ENCODE measurements at regions not wholly inside any gene's neighbourhood (a gene's known extent, or its start where the extent isn't known, plus 50 kb on each side); places are given as distances from the start of the nearest gene placed in this dataset.

GRCh38 chr9:7944572-7944971 lies 145.0 kb upstream of the DMAC1 start:
- no peak for DNase-seq (ENCODE audit: low read depth)

DNA sequence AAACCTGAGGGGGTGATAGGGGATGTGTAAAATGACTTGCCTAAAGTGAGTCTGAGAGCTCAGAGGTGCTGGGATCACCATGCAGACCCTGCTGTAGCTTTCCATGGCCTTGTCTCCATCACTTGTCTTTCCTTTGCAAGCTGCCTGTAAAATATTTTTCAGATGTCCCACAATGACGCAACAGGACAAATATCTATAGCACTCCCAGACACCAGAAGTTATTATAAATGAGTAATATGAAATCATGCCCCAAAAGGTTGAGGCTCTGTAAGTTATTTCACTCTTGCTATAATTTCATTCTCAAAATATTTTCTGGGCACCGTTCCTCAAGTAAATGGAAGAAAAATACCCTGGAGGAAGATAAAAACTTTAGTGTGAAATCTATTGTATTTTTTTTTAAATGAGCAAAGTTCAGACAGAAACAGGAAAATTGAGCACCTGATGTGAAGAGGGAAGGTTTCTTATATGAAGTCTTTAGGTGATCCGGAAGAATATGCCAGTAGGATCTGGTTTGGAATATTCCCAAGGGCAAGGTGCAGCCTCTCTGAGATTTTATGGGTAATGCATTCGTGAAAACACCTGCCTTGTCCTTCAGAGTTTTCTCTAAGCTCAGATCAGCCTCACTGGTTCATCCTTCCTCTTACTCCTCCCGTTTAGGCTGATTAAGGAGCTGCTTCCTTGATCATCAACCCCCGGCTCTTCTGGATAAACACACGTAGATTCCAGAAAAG lies 138.3 kb upstream of the DMAC1 start:
- no peak for DNase-seq (ENCODE audit: low read depth)

- DNase-seq (ENCODE audit: low read depth): no peak
Measured at GRCh38 chr9:7936996-7937395, 137.4 kb upstream of the DMAC1 start.

GRCh38 chr9:7936163-7936562 lies 136.6 kb upstream of the DMAC1 start:
- no peak for DNase-seq (ENCODE audit: low read depth)

- DNase-seq (ENCODE audit: low read depth): no peak
Measured at GRCh38 chr9:7935681-7936080, 136.1 kb upstream of the DMAC1 start.

- no peak for DNase-seq (ENCODE audit: low read depth)
Measured at GRCh38 chr9:7932767-7933166, 133.2 kb upstream of the DMAC1 start.

DNA sequence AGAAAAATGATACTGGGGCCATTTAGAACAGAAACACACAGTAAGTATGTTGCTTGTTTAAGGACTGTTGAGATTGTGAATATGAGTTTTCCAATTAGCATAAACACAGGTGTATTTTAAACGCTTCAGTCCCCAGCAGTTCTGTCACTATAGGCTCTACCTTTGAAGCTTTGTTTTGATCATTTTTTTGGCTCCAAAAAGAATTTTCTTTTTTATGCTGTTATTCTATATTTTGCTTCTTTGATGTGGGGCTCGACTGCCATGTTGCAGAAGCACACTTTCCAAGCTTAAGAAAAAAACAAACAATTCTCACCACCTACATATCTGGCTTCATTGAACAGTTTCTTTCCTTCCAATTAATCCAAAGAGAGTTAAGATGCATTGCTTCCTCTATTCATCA lies 131.0 kb upstream of the DMAC1 start:
- DNase-seq (ENCODE audit: low read depth): no peak

DNA sequence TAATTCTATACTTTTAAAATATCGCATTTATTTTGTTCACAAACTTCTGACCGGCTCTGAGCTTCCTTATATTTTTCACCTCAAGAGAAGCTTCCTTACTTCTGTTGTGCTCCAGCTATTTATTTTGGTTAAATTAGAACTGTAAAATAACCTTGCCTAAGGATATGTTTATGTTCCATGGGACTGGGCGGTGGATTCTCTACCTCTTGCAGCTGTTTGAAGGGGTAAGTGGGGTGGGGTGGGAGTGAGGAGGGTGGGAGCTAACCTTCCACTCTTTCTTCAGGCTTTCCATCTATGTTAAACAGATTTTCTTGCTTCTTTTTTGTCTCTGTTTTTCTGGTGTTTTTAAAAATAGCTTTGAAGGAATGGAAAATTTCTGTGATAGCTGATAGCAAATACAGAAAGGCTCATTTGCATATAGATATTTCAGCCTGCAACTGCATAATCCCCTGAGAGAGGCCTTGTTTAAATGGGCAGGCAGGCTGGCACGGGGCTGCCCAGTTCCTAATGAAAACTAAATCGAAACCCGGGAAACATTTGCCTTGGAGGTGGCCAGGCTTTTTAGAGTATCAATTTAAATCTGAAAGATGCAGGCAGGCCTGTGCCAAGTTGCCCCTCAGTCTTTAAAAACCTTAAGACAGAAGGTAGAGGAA lies 122.1 kb upstream of the DMAC1 start:
- DNase-seq (ENCODE audit: low read depth): no peak

DNA sequence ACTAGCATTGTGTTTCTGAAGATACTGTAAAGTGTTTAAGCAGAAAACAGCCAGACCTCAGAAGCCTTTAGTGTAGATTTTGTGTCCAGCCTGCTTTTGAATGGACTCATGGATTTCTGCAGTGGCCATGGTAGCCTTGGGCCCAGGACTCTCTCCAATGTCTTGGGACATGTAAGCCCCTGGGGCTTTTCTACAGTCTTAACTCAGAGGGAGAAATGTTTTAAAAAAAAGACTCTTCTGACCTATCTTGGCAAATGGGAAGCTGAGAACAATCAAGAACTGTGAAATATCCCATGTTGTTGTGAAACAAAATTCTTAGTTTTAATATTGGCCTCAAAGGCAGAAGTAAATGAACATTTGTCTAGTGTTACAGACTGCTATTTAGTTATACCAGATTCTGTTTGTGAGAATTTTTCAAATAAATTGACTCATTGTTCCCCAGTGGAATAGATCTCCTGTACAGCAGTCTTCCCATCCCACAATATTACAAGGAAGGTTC lies 112.5 kb upstream of the DMAC1 start:
- no peak for DNase-seq (ENCODE audit: low read depth)

DNA sequence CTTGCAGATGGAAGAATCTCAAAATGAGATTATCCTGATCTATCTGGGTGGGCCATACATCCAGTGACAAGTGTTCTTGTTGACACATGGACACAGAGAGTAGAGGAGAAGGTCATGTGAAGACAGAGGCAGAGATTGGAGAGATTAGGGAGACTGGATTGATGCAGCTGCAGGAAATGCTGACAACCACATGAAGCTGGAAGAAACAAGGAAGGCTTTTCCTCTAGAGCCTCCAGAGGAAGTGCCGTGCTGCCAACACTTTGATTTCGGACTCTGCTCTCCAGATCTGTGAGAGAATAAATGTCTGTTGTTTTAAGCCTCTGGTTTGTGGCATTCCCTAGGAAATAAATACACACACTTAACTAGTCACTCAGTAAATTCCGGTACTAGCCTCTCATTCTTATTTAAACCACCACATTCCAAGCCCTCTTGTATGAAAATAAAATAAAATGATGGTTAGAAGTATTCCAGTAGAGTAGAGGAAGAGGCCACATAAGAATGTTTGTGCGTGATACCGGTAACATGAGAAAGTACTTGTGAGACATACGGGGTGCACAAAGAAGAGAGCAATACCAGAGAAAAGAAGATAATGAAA lies 110.9 kb upstream of the DMAC1 start:
- DNase-seq (ENCODE audit: low read depth): no peak

- no peak for DNase-seq (ENCODE audit: low read depth)
Measured at GRCh38 chr9:7909537-7909936, 110.0 kb upstream of the DMAC1 start.

- no peak for DNase-seq (ENCODE audit: low read depth)
Measured at GRCh38 chr9:7907551-7908337, 108.2 kb upstream of the DMAC1 start.

GRCh38 chr9:7906783-7907550 lies 107.4 kb upstream of the DMAC1 start:
- DNase-seq (ENCODE audit: low read depth): no peak

DNA sequence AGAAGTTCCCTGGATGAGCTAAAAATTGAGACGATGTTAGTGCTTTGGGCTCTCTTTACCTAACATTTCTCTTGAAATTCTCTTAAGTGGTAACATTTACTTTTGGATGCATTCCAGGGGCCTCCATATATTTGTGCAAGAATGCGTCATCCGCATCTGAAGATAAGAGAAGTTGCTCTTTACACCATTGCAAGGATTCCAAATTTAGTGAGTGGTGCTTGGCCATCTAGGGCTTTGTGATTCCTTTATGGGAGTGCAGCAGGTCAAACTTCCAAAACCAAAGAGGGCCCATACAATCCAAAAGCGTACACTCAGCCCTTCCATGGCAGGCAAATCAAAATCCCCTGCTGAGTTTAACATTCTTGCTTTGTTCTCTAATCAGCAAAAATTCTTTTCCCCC lies 102.0 kb upstream of the DMAC1 start:
- DNase-seq (ENCODE audit: low read depth): no peak

GRCh38 chr9:7900541-7900940 lies 101.0 kb upstream of the DMAC1 start:
- no peak for DNase-seq (ENCODE audit: low read depth)

- DNase-seq (ENCODE audit: low read depth): no peak
Measured at GRCh38 chr9:7899753-7900152, 100.2 kb upstream of the DMAC1 start.

DNA sequence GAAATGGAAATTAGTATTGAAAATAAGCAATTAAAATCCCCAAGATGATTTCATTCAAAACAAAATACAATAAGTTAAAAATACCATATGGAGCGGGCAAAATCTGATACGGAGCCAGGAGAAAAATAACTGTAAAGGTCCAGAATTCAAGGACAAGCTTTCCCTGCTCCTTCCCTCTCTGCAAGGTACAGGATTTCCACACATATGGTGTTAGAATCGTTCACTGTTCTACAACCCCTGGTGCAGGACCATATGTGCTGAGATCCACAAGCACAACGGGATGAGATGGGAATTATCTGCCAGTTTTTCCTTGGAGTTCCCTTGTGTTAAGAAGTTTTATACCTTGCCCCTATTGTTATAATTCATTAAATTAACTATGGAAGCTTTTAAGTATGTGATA lies 94.7 kb upstream of the DMAC1 start:
- no peak for DNase-seq (ENCODE audit: low read depth)

DNA sequence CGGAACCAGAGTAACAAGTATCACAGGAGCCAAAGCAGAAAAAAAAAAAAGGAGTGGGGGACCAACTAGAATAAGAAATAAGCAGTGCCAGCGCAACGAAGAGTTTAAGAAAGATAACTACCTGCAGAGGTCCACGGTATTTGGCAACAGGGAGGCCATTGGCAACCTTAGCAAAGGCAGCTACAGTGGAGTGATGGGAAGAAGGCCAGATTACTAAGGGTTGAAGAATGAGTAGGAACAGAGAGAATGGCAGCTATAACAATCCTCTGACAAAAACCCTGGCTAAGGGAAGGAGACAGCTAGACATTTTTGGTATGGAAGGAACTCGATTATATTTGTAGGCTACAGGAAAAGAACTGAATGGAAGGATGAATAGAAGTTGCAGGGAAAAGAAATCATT lies 93.4 kb upstream of the DMAC1 start:
- no peak for DNase-seq (ENCODE audit: low read depth)

DNA sequence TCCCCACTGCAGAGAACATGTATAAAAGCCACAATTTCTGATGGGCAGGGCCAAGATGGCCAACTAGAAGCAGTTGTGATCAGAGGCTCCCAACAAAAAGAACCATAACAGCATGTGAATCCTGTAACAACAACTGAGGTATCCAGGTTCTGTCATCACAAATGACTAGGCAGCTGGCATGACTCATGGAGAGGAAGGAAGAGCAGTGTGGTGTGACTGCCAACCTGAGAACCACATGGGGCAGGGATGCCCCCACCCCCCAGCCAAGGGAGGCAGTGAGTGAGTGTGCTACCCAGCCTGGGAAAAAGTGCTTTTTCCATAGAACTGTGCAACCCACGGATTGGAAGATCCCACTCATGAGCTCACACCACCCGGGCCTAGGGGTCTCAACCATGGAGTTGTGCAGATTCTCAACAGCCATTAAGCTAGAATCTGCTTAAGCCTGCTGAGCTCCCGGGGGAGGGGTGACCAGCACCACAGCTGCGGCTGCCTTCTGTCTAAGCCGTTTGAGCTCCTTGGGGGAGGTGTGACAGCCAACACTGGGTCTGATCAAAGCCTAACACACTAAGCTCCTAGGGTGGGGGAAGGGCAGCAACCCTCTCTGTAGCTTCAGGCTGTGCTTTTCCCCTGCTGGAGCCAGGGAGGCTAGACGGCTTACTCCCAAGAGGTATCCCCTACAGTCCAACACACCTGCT lies 80.1 kb upstream of the DMAC1 start:
- no peak for DNase-seq (ENCODE audit: low read depth)

DNA sequence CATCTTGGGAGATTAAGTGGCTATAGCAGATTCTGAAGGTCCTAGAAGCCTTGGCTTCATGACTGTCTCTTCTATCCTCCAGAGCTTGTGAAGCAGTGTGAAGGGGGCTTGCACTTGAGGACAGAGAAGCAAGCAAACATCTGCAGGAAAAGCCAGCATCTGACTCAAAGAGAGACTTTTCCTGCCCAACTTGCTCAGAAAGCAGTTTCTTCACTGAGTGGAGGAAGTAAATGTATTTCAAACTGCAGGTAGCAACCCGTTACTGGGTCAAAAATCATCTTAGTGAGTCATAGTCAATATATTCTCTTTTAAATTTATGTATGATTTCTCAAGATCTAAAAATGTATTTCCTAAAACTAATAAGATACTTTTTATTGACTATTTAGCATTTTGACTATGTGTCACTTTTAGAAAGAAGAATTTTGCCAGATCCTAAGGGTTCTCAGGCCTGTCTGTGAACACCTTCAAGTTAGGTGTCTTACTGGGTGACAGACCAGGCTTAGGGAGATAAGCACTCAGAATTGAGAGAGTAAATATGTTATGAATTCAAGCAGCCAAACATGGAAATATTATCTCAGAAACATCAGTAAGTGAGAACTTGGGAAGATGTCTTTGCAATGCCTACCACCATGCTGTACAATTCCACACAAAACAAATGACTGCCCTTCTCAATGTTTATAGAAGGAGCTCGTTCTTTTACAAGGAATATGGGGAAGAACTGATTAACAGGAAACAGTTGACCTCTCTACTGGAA lies 72.6 kb upstream of the DMAC1 start:
- DNase-seq (ENCODE audit: low read depth): no peak
